HuH-7 (cell line): ENCODE measurements at regions not wholly inside any gene's neighbourhood (a gene's known extent, or its start where the extent isn't known, plus 50 kb on each side); places are given as distances from the start of the nearest gene placed in this dataset.
"Not testable (repeated sequence)": the region's sequence is repeated elsewhere in the genome, so short reads cannot be mapped to it uniquely, and the experiment has no call there.

Experiments used
- DNase-seq: peaks from one replicate; pipeline ENCODE4 v3.0.0; 2011; ENCODE audit warnings: low spot score

GRCh38 chrX:104376937-104377336 is 122.2 kb upstream of the ESX1 start:
- no peak for DNase-seq

GRCh38 chrX:104372547-104372946 is 117.8 kb upstream of the ESX1 start:
- no peak for DNase-seq

- DNase-seq, result peak; percentile 10
Measured at GRCh38 chrX:104370089-104370488, 115.4 kb upstream of the ESX1 start.

GRCh38 chrX:104360774-104361173 is 106.0 kb upstream of the ESX1 start:
- DNase-seq, result not testable (repeated sequence)

DNA sequence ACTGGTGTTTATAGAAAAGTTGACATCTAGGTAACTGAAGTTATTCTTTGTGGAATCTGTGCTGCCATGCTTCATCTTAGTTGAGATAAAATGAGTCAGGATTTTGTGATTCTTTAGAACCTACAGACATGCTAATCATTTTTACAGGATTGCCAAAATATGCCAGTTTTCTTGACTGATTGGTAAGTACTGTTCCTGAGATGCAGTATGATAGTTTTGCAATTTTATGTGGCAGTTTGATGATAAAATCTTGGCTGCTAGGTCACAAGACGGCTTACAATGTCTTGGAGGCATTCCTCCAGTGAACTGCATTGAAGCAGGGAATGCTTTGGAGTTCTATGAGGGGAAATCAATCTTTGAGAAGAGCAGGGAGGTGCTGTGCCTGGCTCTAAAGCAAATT is 104.4 kb upstream of the ESX1 start:
- DNase-seq, result no peak

- DNase-seq, result no peak
Measured at GRCh38 chrX:104351173-104351769, 96.5 kb upstream of the ESX1 start.

GRCh38 chrX:104347860-104348259 is 93.1 kb upstream of the ESX1 start:
- no peak for DNase-seq

GRCh38 chrX:104343428-104344129 is 88.8 kb upstream of the ESX1 start:
- peak; percentile 7 for DNase-seq

DNA sequence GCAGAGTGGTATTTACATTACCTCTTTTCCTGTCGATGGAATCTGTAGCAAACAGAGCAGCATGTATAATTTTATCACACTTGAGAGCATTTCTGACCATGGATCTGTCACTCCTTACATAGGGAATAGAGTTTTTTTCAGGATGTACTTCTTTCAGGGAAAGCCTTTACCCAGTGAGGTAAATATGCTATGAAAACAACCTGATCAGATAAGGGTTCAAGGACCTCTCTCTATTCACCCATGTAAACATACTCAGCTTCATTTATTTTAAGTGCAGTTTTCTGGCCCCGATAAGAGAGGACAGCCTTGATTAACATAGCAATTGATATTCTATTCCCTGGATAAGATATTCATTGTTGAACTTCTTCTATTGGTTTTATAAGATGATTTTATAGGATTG is 87.3 kb upstream of the ESX1 start:
- no peak for DNase-seq

DNA sequence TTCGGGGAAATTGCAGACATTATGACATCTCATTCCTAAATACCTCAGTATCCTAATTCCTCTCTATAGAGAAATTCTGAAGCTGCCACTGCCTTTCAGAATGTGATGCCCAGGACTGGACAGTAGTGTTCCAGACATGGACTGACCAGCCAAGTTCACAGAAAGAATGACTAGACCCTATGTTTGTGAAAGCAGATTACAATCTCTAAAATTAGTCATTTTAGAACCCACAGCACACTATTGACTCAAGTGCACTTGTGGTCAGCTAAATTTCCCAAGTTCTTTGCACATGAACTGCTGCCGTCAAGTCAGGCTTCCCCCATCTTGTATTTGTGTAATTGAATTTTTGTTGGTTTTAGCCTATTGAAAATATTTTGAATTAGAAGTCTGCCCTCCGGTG is 81.0 kb upstream of the ESX1 start:
- DNase-seq, result no peak

DNA sequence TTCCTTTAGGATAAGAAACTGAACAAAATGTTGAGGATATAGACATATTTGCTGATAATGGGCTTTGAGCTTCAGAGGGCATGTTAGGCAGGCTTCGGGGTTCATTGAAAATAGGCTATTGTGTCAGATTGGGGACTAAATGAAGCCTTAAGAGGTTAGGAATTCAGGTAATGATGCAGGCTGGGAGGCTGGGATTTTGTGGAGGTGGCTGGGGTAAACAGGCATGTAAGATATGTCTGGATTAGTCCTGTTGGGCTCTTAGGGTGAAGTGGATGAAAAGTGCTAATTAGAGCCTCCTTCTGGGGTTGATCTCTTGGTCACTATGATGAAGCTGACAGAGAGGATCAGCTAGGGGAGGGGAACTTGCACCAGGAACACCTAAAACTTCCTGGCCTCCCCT is 80.2 kb upstream of the ESX1 start:
- no peak for DNase-seq

DNA sequence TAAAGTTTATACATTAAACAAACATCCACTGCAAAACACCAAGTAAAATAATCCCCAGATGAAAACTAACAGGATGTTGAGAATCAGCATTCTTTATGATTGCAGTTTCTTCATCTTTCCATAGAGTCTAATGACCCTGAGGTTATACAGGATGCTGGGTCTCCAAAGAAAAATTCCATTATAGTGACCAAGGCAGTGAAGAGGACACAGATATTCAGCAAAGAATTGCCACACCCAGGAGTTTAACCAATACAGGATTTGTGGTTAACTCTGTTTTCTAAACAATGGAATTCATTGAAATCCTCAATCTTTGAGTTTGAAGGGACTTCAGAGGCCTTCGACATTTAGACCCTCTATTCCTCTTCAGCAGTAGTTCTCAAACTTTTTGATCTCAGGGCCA is 76.2 kb upstream of the ESX1 start:
- no peak for DNase-seq

DNA sequence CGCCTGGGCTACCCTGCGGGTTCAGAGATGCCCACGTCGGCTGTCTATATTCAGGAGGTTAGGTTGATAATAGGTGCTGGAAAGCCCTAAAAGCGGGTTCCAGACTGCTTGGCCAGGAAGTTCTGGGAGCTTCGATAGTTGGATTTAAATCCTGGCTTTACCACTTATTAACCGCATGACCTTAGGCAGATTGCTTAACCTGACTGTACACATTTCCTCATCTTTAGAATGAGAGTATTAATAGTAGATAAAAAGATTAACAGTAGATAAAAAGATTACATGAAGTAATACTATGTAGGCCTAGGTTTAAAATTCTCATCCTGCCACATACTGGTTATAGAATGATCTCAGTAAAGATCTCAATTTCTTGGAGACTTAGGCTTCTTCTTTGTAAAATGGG is 75.0 kb upstream of the ESX1 start:
- no peak for DNase-seq

DNA sequence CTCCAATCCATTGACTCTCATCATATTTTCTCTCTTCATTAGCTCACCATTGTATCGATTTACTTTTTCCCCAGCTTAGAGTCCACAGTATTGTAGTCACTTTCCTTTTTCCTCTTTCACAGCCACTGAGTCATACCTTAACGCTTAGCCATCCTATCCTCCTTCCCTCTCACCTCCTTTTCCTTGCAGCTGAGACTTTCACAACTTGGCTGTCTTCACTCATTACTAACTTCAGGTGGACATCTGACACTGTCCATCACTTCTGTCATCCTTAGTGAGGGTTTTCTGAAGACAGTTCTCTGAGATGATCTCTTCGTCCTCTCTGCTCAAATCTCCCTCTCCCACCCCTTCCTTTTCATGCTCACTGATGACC is 70.5 kb upstream of the ESX1 start:
- no peak for DNase-seq

DNA sequence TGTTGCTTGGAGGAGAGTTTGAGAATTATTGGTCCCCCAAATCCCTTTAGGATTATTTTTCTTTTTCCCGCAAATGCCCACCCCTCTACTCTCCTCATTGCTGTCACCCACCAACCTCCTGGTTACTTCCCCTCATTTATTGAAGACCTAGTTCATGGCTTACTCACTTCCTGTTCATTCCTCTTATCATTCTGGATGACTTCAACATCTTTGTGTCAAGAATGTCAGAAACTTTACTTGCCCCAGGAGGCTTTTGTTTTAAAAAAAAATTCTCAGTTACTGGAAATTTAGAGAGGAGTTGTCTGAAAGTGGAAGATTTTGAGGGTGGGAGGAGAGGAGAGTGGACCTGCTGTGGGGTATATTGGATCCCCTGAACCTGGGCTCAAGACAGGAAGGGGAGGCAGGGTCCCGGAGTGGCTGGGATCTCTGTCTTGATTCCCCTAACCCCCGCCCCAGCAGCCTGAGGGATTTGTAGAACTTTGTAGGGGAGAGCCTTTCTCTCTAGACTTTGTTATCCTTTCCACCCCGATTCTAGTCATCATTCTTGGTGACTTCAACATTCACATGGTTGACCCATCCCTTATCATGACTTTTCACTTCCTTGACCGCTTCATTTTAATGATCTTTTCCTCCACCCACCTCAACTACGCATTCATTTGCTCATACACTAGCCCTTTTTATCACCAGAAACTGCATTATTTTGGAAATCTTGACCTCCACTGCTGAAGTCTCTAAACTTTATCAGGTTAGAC is 69.9 kb upstream of the ESX1 start:
- no peak for DNase-seq

- no peak for DNase-seq
Measured at GRCh38 chrX:104319346-104319745, 64.6 kb upstream of the ESX1 start.

DNA sequence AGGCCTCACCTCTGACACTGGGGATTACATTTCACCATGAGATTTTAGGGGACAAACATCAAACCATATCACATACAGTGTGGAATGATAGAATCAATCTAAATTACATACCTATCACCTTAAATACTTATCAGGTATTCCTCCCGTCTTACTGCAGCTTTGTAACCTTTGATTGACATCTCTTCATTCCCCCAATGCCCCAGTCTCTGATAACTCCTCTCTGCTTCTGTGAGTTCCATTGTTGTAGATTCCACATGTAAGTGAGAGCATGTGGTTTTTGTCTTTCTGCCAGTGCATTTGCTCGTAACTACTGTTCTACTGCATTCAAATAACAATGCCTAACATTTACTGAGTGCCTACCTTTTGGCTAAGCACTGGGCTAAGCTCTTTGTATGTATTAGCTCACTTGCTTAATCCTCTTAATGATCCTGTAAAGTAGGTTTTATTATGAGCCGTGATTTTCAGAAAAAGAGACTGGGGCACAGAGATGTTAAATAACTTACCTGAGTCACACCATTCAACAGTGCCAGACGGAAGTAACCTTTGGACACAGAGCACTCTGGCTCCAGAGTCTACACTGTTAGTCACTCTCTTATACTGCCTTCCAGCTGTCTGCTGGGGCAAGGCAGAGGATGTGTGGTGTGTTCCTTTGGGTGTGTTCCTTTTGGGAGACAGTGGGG is 63.7 kb upstream of the ESX1 start:
- DNase-seq, result peak; percentile 6

DNA sequence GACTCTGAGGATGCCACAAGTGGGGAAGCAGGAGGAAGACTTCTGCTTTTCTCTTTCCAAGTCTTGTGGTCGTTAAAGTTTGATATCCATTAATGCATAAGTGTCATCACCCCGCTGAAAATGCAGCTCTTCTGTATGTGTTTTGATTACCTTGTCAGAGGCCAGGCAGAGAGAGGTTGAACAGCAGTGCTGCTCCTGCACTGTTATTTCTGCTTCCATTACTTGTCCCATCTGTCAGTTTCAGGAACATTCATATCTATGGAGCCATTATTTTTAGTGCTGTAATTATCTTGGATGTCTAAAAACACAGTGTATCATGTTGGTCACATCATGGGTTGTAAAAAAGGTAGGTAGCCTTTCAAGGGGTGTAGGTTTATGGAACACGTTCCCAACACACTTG is 62.0 kb upstream of the ESX1 start:
- no peak for DNase-seq

- no peak for DNase-seq
Measured at GRCh38 chrX:104315555-104315954, 60.8 kb upstream of the ESX1 start.

DNA sequence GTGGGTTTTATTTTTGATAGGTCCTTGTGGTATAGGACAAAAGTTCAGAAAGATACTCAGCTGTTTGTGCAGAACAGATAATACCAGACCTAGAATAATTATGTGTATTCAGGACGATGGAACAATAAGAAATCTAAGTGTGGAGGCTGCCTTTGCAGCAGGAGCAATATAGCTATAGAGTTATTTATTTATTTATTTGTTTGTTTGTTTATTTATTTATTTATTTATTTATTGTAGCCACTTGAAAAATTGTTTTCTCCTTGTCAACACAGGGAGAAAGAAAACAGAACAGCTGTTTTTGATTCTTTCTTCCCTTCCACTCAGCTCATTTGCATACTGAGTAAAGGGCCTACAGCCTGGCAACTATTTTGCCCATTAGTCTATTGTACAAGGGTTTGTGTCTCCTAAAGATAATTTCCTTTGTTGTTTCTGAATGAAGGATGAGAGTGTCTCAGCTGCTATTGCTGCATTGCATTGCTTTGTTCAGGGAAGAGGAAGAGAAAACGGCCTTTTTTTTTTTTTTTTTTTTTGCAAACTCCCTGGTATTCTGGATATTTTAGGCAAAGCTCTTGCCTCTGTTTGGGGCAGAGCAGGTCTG is 56.0 kb upstream of the ESX1 start:
- no peak for DNase-seq

- peak; percentile 4 for DNase-seq
Measured at GRCh38 chrX:104310090-104310489, 55.4 kb upstream of the ESX1 start.

DNA sequence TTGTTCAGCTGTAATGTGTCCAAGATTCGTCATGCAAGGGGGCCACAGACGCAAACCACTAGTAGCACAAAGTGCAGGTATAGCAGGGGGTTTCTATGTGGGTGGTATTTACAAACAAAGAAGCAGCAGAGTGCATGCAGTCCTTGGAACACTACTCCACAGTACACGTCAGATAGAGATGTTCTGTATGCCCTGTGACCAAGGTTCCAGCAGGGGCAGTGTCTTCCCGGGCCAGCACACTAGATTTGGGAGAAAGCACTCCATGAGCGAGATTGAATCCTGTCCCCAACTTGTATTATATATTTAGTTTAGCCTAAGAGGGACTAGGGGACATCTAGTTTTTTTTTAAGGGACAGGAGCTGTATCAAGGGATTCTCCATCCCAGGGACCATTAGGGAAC is 54.4 kb upstream of the ESX1 start:
- DNase-seq, result peak; percentile 4

GRCh38 chrX:104307341-104307740 is 52.6 kb upstream of the ESX1 start:
- no peak for DNase-seq
